Smooth muscle cell (in vitro differentiated cells): ENCODE measurements at regions not wholly inside any gene's neighbourhood (a gene's known extent, or its start where the extent isn't known, plus 50 kb on each side); places are given as distances from the start of the nearest gene placed in this dataset.
"Not testable (repeated sequence)": the region's sequence is repeated elsewhere in the genome, so short reads cannot be mapped to it uniquely, and the experiment has no call there.

ENCODE experiments used
- DNase-seq: peaks from one replicate; lab custom pipeline; 2025; ENCODE audit not compliant: unreplicated experiment; lab: John Stamatoyannopoulos, UW
- H2AFZ ChIP-seq: fragments of 200-600 bp; sonication (generic); 2 replicates; pipeline ENCODE4 v1.6.0; 2016; ENCODE audit warnings: antibody characterized with exemption, low read depth, mild to moderate bottlenecking
- H3F3A ChIP-seq: fragments of 200-600 bp; sonication (generic); 2 replicates; pipeline ENCODE4 v1.6.0; 2017; ENCODE audit warnings: antibody characterized with exemption, low read depth
- H3K27ac ChIP-seq: fragments of 200-600 bp; sonication (generic); 2 replicates; pipeline ENCODE4 v1.5.1; 2016; ENCODE audit warnings: low read depth, mild to moderate bottlenecking
- H3K27me3 ChIP-seq: fragments of 200-600 bp; sonication (generic); 2 replicates; pipeline ENCODE4 v1.6.1; 2016; ENCODE audit warnings: low read depth, mild to moderate bottlenecking
- H3K36me3 ChIP-seq: fragments of 200-600 bp; sonication (generic); 2 replicates; pipeline ENCODE4 v1.5.1; 2016; ENCODE audit warnings: low read depth
- H3K4me1 ChIP-seq: fragments of 200-600 bp; sonication (generic); 2 replicates; pipeline ENCODE4 v1.5.1; 2016; ENCODE audit warnings: low read depth
- H3K4me2 ChIP-seq: fragments of 200-600 bp; sonication (generic); 2 replicates; pipeline ENCODE4 v1.6.0; 2016; ENCODE audit warnings: mild to moderate bottlenecking
- H3K4me3 ChIP-seq: fragments of 200-600 bp; sonication (generic); 2 replicates; pipeline ENCODE4 v1.5.1; 2016; ENCODE audit warnings: mild to moderate bottlenecking
- H3K79me2 ChIP-seq: fragments of 200-600 bp; sonication (generic); 2 replicates; pipeline ENCODE4 v1.6.0; 2016; ENCODE audit warnings: low read depth, mild to moderate bottlenecking
- H3K9ac ChIP-seq: fragments of 200-600 bp; sonication (generic); 2 replicates; pipeline ENCODE4 v1.6.0; 2016; ENCODE audit warnings: low read depth
- H3K9me3 ChIP-seq: fragments of 200-600 bp; sonication (generic); replicated peaks from 2 replicates; pipeline ENCODE4 v1.5.1; 2016; ENCODE audit warnings: low read depth
- H4K20me1 ChIP-seq: fragments of 200-600 bp; sonication (generic); 2 replicates; pipeline ENCODE4 v1.6.0; 2016; ENCODE audit warnings: low read depth
- CTCF ChIP-seq: fragments of 200-600 bp; sonication (generic); IDR thresholded peaks from 2 replicates; pipeline ENCODE4 v1.5.1; 2017; ENCODE audit warnings: borderline replicate concordance, mild to moderate bottlenecking, antibody characterized with exemption; ENCODE audit not compliant: insufficient read depth, poor library complexity, severe bottlenecking
- WGBS: methylation state at CpG from one replicate; pipeline ENCODE4 v1.1.7; 2016; ENCODE audit warnings: low lambda C conversion rate; 5-methylcytosine and 5-hydroxymethylcytosine counted together

- Histone ChIP-seq H3K27me3 (no peaks in the 10 kb centered on the region), H3K27ac (no peak overlapping the region), H2AFZ (no peak overlapping the region), H3K79me2 (no peaks in the 10 kb centered on the region), H3K4me2 (no peak overlapping the region), H3K36me3 (no peaks in the 10 kb centered on the region), H3K9ac (no peak overlapping the region), H3K4me1 (no peaks in the 10 kb centered on the region), H3F3A (peaks cover 4% of the 10 kb centered on the region), H4K20me1 (no peaks in the 10 kb centered on the region), H3K9me3 (no peaks in the 10 kb centered on the region), H3K4me3 (no peak overlapping the region)
- DNase-seq: no peak
- TF ChIP-seq CTCF: no peak
- WGBS: 96% methylated on average over 2 of the region's 2 CpGs
These were observed 52.6 kb upstream of the AGA start for GRCh38 chr4:177494791-177495190.

GRCh38 chr4:177495626-177496025, 53.4 kb upstream of the AGA start:
- not testable (repeated sequence) for H3K4me2 ChIP-seq, H3K36me3 ChIP-seq, H3K79me2 ChIP-seq, DNase-seq, H3F3A ChIP-seq, H3K27ac ChIP-seq, H3K9me3 ChIP-seq, H3K27me3 ChIP-seq, H4K20me1 ChIP-seq, H3K4me3 ChIP-seq, H3K9ac ChIP-seq, H3K4me1 ChIP-seq, H2AFZ ChIP-seq
- WGBS: 98% methylated on average over 23 of the region's 27 CpGs

- no peak overlapping the region for H3K4me3 ChIP-seq
- no peaks in the 10 kb centered on the region for H3K9me3 ChIP-seq
- 90% methylated on average over 9 of the region's 14 CpGs for WGBS
- no peak overlapping the region for H3K4me2 ChIP-seq
- H2AFZ ChIP-seq: no peak overlapping the region
- H3K79me2 ChIP-seq: no peaks in the 10 kb centered on the region
- H4K20me1 ChIP-seq: no peaks in the 10 kb centered on the region
- no peak for DNase-seq
- no peaks in the 10 kb centered on the region for H3K27me3 ChIP-seq
- no peak for TF ChIP-seq CTCF
- no peaks in the 10 kb centered on the region for H3K4me1 ChIP-seq
- no peaks in the 10 kb centered on the region for H3K36me3 ChIP-seq
- no peak overlapping the region for H3K9ac ChIP-seq
- no peak overlapping the region for H3K27ac ChIP-seq
- H3F3A ChIP-seq: peaks cover 4% of the 10 kb centered on the region
These were observed 57.3 kb upstream of the AGA start for GRCh38 chr4:177499537-177499936.

- WGBS: 82% methylated on average over 9 of the region's 9 CpGs
- no peaks in the 10 kb centered on the region for H3F3A ChIP-seq
- TF ChIP-seq CTCF: no peak
These were observed 63.0 kb upstream of the AGA start for GRCh38 chr4:177505171-177505615.

More at GRCh38 chr4:177505171-177505615, 63.0 kb upstream of the AGA start:
- Histone ChIP-seq H3K27me3 (no peaks in the 10 kb centered on the region), H3K27ac (no peak overlapping the region), H3K4me3 (no peak overlapping the region), H3K4me1 (no peaks in the 10 kb centered on the region), H3K9ac (no peak overlapping the region), H2AFZ (no peak overlapping the region), H3K4me2 (no peak overlapping the region), H3K9me3 (no peaks in the 10 kb centered on the region), H3K36me3 (no peaks in the 10 kb centered on the region), H3K79me2 (no peaks in the 10 kb centered on the region), H4K20me1 (no peaks in the 10 kb centered on the region)
- no peak for DNase-seq
